Left lung (tissue), 4 donors: ENCODE measurements at regions not wholly inside any gene's neighbourhood (a gene's known extent, or its start where the extent isn't known, plus 50 kb on each side); places are given as distances from the start of the nearest gene placed in this dataset.
"Not testable (repeated sequence)": the region's sequence is repeated elsewhere in the genome, so short reads cannot be mapped to it uniquely, and the experiment has no call there.

Experiments used
- ATAC-seq: fragments of 200-7000 bp; cut with Tn5 transposase; one replicate; pipeline ENCODE4 v1.9.1; 2020; ENCODE audit warnings: moderate library complexity
- DNase-seq, 4 donors: peaks; one replicate each; pipeline ENCODE4 v3.0.0-alpha.2; 2013 to 2020
- H3K27ac ChIP-seq, 2 donors: fragments of 200-600 bp; sonication (generic) in 1 of 2; one replicate each; pipeline versions ENCODE4 v1.5.0 to v1.8.0; 2020 to 2021
- H3K27me3 ChIP-seq, 2 donors: fragments of 200-600 bp; sonication (generic) in 1 of 2; one replicate each; pipeline versions ENCODE4 v1.5.0 to v1.8.0; 2020 to 2021
- H3K36me3 ChIP-seq, 2 donors: fragments of 200-600 bp; sonication (generic) in 1 of 2; one replicate each; pipeline versions ENCODE4 v1.5.0 to v1.8.0; 2020 to 2021
- H3K4me1 ChIP-seq, 2 donors: fragments of 200-600 bp; one replicate each; pipeline ENCODE4 v1.8.0; 2021
- H3K4me3 ChIP-seq, 2 donors: fragments of 200-600 bp; sonication (generic) in 1 of 2; one replicate each; pipeline versions ENCODE4 v1.5.0 to v1.8.0; 2020 to 2021; ENCODE audit warnings: mild to moderate bottlenecking in 1 of 2
- H3K9me3 ChIP-seq, 2 donors: fragments of 200-600 bp; sonication (generic) in 1 of 2; one replicate each; pipeline versions ENCODE4 v1.5.0 to v1.8.0; 2020 to 2021
- CTCF ChIP-seq, 2 donors: fragments of 200-600 bp; sonication (generic) in 1 of 2; IDR thresholded peaks; one replicate each; pipeline versions ENCODE4 v1.5.0 to v1.8.0; 2021; ENCODE audit warnings: antibody characterized with exemption in 2 of 2
- intact Hi-C, 2 donors: fragments of 100-400 bp; cut with DNase I; formaldehyde crosslinking; loops; one replicate each; pipeline versions ENCODE4 v1.11.2 to v1.14.2; 2022
- donor health status: DM: no; HTN: yes; CAD: no.
- donor health status: DM: no; HTN: no; CAD: no.

DNA sequence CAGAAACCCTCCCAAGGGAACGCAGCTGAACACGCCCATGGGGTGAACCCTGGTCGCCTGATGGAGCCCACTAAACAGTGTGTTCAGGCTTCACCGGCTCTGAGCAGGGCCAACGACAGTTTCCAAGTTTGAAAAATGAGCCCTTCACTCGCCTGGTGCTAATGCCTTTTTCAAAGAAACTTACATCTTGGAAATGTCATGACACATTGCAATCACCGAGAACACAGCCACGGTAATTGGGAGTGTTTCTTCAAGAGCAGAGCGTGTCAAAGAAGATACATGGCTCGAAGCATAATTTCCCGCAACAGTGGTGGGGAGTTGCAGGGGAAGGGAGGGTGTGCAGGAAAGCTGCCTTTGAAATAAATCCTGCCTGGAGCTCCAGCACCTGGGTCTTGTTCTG is 463.2 kb downstream of the TMEM114 start:
- DNase-seq = no peak
- H3K27me3 ChIP-seq = no peaks in the 10 kb centered on the region
- H3K4me1 ChIP-seq = no peaks in the 10 kb centered on the region
- H3K4me3 ChIP-seq = no peak overlapping the region
- no peaks in the 10 kb centered on the region for H3K36me3 ChIP-seq
- no peak for ATAC-seq
- no peak for TF ChIP-seq CTCF (IDR thresholded peaks at IDR 0.05)
- intact Hi-C loops = no loop called here
- H3K27ac ChIP-seq = no peak overlapping the region
- peaks cover 0 to 22% of the 10 kb centered on the region in 2 donors for H3K9me3 ChIP-seq

- Histone ChIP-seq H3K27ac (no peak overlapping the region), H3K9me3 (peaks cover 0 to 22% of the 10 kb centered on the region in 2 donors), H3K36me3 (no peaks in the 10 kb centered on the region), H3K27me3 (no peaks in the 10 kb centered on the region), H3K4me1 (no peaks in the 10 kb centered on the region), H3K4me3 (no peak overlapping the region)
- DNase-seq (no peak), ATAC-seq (no peak)
- TF ChIP-seq CTCF (IDR thresholded peaks at IDR 0.05) = no peak
- intact Hi-C loops = no loop called here
These were observed 464.0 kb downstream of the TMEM114 start for GRCh38 chr16:8126313-8126712.

- H3K27ac ChIP-seq = no peak overlapping the region
- no peak for ATAC-seq
- no peak for DNase-seq
- no peak overlapping the region for H3K4me3 ChIP-seq
- no peaks in the 10 kb centered on the region for H3K27me3 ChIP-seq
- no peaks in the 10 kb centered on the region for H3K4me1 ChIP-seq
- H3K36me3 ChIP-seq = no peaks in the 10 kb centered on the region
- peaks cover 0 to 7% of the 10 kb centered on the region in 2 donors for H3K9me3 ChIP-seq
- no peak for TF ChIP-seq CTCF (IDR thresholded peaks at IDR 0.05)
- intact Hi-C loops = no loop called here
These were observed 470.3 kb downstream of the TMEM114 start for GRCh38 chr16:8120001-8120400.

DNA sequence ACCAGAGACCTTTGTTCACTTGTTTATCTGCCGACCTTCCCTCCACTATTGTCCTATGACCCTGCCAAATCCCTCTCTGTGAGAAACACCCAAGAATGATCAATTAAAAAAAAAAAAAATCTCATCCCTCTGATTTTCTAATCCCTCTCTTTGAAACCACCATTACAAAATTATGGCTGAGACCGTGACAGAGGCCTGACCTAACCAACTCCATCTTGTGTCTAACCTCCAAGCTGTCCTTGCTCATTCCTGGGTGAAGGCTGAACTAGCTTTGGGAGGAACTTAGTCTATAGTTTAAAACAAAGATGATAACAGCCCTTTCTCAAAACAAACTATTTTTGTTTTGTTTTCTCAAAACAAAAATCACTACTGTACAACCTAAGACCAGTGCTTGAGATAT is 474.5 kb downstream of the TMEM114 start:
- DNase-seq (no peak), ATAC-seq (no peak)
- intact Hi-C loops = no loop called here
- H3K4me1 ChIP-seq = no peaks in the 10 kb centered on the region
- no peak overlapping the region for H3K4me3 ChIP-seq
- TF ChIP-seq CTCF (IDR thresholded peaks at IDR 0.05) = no peak
- H3K27me3 ChIP-seq = no peaks in the 10 kb centered on the region
- H3K9me3 ChIP-seq = peaks cover 0 to 7% of the 10 kb centered on the region in 2 donors
- H3K27ac ChIP-seq = no peak overlapping the region
- H3K36me3 ChIP-seq = no peaks in the 10 kb centered on the region

DNA sequence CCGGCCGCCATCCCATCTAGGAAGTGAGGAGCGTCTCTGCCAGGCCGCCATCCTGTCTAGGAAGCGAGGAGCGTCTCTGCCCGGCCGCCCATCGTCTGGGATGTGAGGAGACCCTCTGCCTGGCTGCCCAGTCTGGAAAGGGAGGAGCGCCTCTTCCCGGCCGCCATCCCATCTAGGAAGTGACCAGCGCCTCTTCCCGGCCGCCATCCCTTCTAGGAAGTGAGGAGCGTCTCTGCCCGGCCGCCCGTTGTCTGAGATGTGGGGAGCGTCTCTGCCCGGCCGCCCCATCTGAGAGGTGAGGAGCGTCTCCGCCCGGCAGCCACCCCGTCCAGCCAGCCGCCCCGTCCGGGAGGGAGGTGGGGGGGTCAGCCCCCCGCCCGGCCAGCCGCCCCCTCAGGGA is 475.4 kb downstream of the TMEM114 start:
- H3K4me1 ChIP-seq, ATAC-seq, H3K4me3 ChIP-seq, H3K27ac ChIP-seq, intact Hi-C loops, H3K9me3 ChIP-seq, H3K27me3 ChIP-seq, DNase-seq, H3K36me3 ChIP-seq: not testable (repeated sequence)

GRCh38 chr16:8113843-8114242 is 476.5 kb downstream of the TMEM114 start:
- no peak overlapping the region for H3K4me3 ChIP-seq
- ATAC-seq (no peak), DNase-seq (no peak)
- TF ChIP-seq CTCF (IDR thresholded peaks at IDR 0.05) = no peak
- intact Hi-C loops = no loop called here
- no peak overlapping the region for H3K27ac ChIP-seq
- H3K36me3 ChIP-seq = no peaks in the 10 kb centered on the region
- no peaks in the 10 kb centered on the region for H3K4me1 ChIP-seq
- H3K27me3 ChIP-seq = no peaks in the 10 kb centered on the region
- H3K9me3 ChIP-seq = peaks cover 0 to 9% of the 10 kb centered on the region in 2 donors
